GM12874 (cell line): ENCODE measurements at regions not wholly inside any gene's neighbourhood (a gene's known extent, or its start where the extent isn't known, plus 50 kb on each side); places are given as distances from the start of the nearest gene placed in this dataset.

ENCODE experiments used
- CTCF ChIP-seq: IDR thresholded peaks from 2 replicates; pipeline ENCODE4 v1.5.1; 2011; ENCODE audit warnings: low read depth, mild to moderate bottlenecking, control low read depth, low read length, moderate library complexity; ENCODE audit not compliant: insufficient read depth

- no peak for TF ChIP-seq CTCF
Observed at GRCh38 chr9:6079386-6079785, 64.0 kb upstream of the RANBP6 start.

- no peak for TF ChIP-seq CTCF
Observed at GRCh38 chr9:6078382-6079105, 63.1 kb upstream of the RANBP6 start.

- no peak for TF ChIP-seq CTCF
Observed at GRCh38 chr9:6076851-6077250, 61.4 kb upstream of the RANBP6 start.

- TF ChIP-seq CTCF: no peak
Observed at GRCh38 chr9:6073731-6074130, 58.3 kb upstream of the RANBP6 start.

- no peak for TF ChIP-seq CTCF
Observed at GRCh38 chr9:6072865-6073264, 57.4 kb upstream of the RANBP6 start.

GRCh38 chr9:6072453-6072852, 57.0 kb upstream of the RANBP6 start:
- TF ChIP-seq CTCF: no peak

GRCh38 chr9:6068983-6069382, 53.6 kb upstream of the RANBP6 start:
- no peak for TF ChIP-seq CTCF

- TF ChIP-seq CTCF: no peak
Observed at GRCh38 chr9:6067426-6067825, 52.0 kb upstream of the RANBP6 start.
